Glutamatergic neuron (in vitro differentiated cells): ENCODE measurements at regions not wholly inside any gene's neighbourhood (a gene's known extent, or its start where the extent isn't known, plus 50 kb on each side); places are given as distances from the start of the nearest gene placed in this dataset.

Experiments used
- DNase-seq: peaks from one replicate; pipeline ENCODE4 v3.0.0; 2022
- H3K27ac Mint-ChIP-seq: one replicate; pipeline ENCODE4 v1.8.0; 2020; ENCODE audit warnings: mild to moderate bottlenecking, mixed read lengths, inconsistent platforms; ENCODE audit not compliant: unreplicated experiment
- H3K27me3 Mint-ChIP-seq: one replicate; pipeline ENCODE4 v1.8.0; 2020; ENCODE audit warnings: mild to moderate bottlenecking, moderate library complexity, mixed read lengths, inconsistent platforms; ENCODE audit not compliant: unreplicated experiment
- H3K36me3 Mint-ChIP-seq: one replicate; pipeline ENCODE4 v1.8.0; 2020; ENCODE audit warnings: mild to moderate bottlenecking, mixed read lengths, inconsistent platforms; ENCODE audit not compliant: unreplicated experiment
- H3K4me1 Mint-ChIP-seq: one replicate; pipeline ENCODE4 v1.8.0; 2020; ENCODE audit warnings: mild to moderate bottlenecking, low read depth, mixed read lengths, inconsistent platforms; ENCODE audit not compliant: unreplicated experiment
- H3K4me3 Mint-ChIP-seq: one replicate; pipeline ENCODE4 v1.8.0; 2020; ENCODE audit warnings: mild to moderate bottlenecking, mixed read lengths, inconsistent platforms; ENCODE audit not compliant: unreplicated experiment
- H3K9me3 Mint-ChIP-seq: one replicate; pipeline ENCODE4 v1.8.0; 2020; ENCODE audit warnings: mild to moderate bottlenecking, moderate library complexity, mixed read lengths, inconsistent platforms; ENCODE audit not compliant: unreplicated experiment
- CTCF ChIP-seq: fragments of 200-600 bp; sonication (generic); IDR thresholded peaks from one replicate; pipeline ENCODE4 v1.5.0; 2021; ENCODE audit not compliant: partially characterized antibody, unreplicated experiment

DNA sequence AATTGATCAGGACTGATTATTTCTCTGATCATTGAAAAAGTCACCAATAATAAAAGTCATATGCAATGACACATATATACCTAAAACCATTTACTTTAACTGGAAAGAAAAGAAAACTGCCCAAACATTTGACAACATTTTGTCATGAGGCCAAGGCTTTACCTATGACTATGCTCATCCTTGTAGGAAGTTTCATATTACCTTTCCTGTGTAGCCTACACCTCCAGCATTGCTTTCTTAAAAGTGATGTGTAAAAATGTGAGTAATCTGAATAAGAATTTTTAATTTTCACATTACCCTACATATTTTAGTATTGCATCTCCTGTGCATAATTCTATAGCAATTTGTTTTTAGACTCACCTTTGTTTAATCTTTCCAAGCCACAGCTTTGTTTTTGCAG lies 419.8 kb upstream of the FIGN start:
- DNase-seq = no peak
- Mint-ChIP-seq H3K4me1 (no peaks in the 10 kb centered on the region), H3K4me3 (no peak overlapping the region), H3K27ac (no peak overlapping the region), H3K9me3 (no peaks in the 10 kb centered on the region), H3K27me3 (no peaks in the 10 kb centered on the region), H3K36me3 (no peaks in the 10 kb centered on the region)
- TF ChIP-seq CTCF = no peak

- Mint-ChIP-seq H3K36me3 (no peaks in the 10 kb centered on the region), H3K4me3 (no peak overlapping the region), H3K9me3 (no peaks in the 10 kb centered on the region), H3K27ac (no peak overlapping the region), H3K4me1 (no peaks in the 10 kb centered on the region), H3K27me3 (no peaks in the 10 kb centered on the region)
- no peak for TF ChIP-seq CTCF
- no peak for DNase-seq
Observed at GRCh38 chr2:164151522-164151921, 415.7 kb upstream of the FIGN start.

GRCh38 chr2:164150604-164151003 lies 414.8 kb upstream of the FIGN start:
- H3K4me1 Mint-ChIP-seq = no peaks in the 10 kb centered on the region
- no peaks in the 10 kb centered on the region for H3K27me3 Mint-ChIP-seq
- no peak for DNase-seq
- H3K4me3 Mint-ChIP-seq = no peak overlapping the region
- H3K27ac Mint-ChIP-seq = no peak overlapping the region
- no peaks in the 10 kb centered on the region for H3K9me3 Mint-ChIP-seq
- H3K36me3 Mint-ChIP-seq = no peaks in the 10 kb centered on the region
- no peak for TF ChIP-seq CTCF

- Mint-ChIP-seq H3K27me3 (peaks cover 3% of the 10 kb centered on the region), H3K4me3 (no peak overlapping the region), H3K9me3 (no peaks in the 10 kb centered on the region), H3K36me3 (no peaks in the 10 kb centered on the region), H3K4me1 (no peaks in the 10 kb centered on the region), H3K27ac (no peak overlapping the region)
- no peak for DNase-seq
- no peak for TF ChIP-seq CTCF
Observed at GRCh38 chr2:164146441-164146840, 410.6 kb upstream of the FIGN start.

- Mint-ChIP-seq H3K36me3 (no peaks in the 10 kb centered on the region), H3K9me3 (no peaks in the 10 kb centered on the region), H3K27me3 (peaks cover 3% of the 10 kb centered on the region), H3K4me1 (no peaks in the 10 kb centered on the region), H3K27ac (no peak overlapping the region), H3K4me3 (no peak overlapping the region)
- no peak for DNase-seq
- TF ChIP-seq CTCF = no peak
Observed at GRCh38 chr2:164145093-164145987, 409.5 kb upstream of the FIGN start.
